ENCODE measurements at regions not wholly inside any gene's neighbourhood (a gene's known extent, or its start where the extent isn't known, plus 50 kb on each side); places are given as distances from the start of the nearest gene placed in this dataset.

- TF ChIP-seq CTCF (IDR thresholded peaks at IDR 0.05; ENCODE audit: low read length) = no peak
- no peak for TF ChIP-seq EZH2 (IDR thresholded peaks at IDR 0.05; ENCODE audit: borderline replicate concordance, low read length)
These were observed 244.4 kb upstream of the JADE1 start for GRCh38 chr4:128565054-128565453.
